Coronary artery (tissue), 2 donors: ENCODE measurements at regions not wholly inside any gene's neighbourhood (a gene's known extent, or its start where the extent isn't known, plus 50 kb on each side); places are given as distances from the start of the nearest gene placed in this dataset.

Experiments used
- DNase-seq: peaks from one replicate; pipeline ENCODE4 v3.0.0-alpha.2; 2017; ENCODE audit warnings: low spot score
- H3K27ac ChIP-seq, 2 donors: fragments of 200-600 bp; sonication (generic); one replicate each; pipeline ENCODE4 v1.5.1; 2016 to 2019
- H3K4me3 ChIP-seq: fragments of 200-600 bp; sonication (generic); 2 replicates; pipeline ENCODE4 v1.5.1; 2016; ENCODE audit warnings: mild to moderate bottlenecking, moderate library complexity
- TF ChIP-seq, protein P1 (sequence below): fragments of 200-600 bp; sonication (generic); IDR thresholded peaks from one replicate; pipeline ENCODE4 v1.5.1; 2019; ENCODE audit warnings: antibody characterized with exemption

GRCh38 chr2:211132046-211132445 is 575.6 kb downstream of the CPS1 start:
- Histone ChIP-seq H3K27ac (no peak overlapping the region), H3K4me3 (no peak overlapping the region)
- DNase-seq: no peak
- TF ChIP-seq, protein P1, sequence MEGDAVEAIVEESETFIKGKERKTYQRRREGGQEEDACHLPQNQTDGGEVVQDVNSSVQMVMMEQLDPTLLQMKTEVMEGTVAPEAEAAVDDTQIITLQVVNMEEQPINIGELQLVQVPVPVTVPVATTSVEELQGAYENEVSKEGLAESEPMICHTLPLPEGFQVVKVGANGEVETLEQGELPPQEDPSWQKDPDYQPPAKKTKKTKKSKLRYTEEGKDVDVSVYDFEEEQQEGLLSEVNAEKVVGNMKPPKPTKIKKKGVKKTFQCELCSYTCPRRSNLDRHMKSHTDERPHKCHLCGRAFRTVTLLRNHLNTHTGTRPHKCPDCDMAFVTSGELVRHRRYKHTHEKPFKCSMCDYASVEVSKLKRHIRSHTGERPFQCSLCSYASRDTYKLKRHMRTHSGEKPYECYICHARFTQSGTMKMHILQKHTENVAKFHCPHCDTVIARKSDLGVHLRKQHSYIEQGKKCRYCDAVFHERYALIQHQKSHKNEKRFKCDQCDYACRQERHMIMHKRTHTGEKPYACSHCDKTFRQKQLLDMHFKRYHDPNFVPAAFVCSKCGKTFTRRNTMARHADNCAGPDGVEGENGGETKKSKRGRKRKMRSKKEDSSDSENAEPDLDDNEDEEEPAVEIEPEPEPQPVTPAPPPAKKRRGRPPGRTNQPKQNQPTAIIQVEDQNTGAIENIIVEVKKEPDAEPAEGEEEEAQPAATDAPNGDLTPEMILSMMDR: no peak

DNA sequence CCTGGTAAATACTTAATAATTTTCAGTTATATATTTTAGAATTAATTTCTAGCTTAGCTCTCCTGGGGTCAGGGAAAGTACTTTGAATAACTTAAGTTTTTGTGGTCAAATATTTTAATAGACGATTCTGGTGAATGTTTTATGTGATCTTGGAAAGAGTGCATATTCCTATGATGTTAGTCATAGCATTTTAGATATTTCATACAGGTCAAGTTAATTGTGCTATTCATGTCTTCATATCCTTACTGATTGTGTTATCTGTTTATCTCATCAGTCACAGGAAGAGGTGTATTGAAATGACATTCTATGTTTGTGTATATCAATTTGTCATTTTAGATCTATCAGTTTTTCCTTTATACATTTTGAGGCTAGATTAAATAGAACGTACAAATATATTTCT is 576.2 kb downstream of the CPS1 start:
- no peak for DNase-seq
- no peak overlapping the region for H3K27ac ChIP-seq
- no peak overlapping the region for H3K4me3 ChIP-seq
- TF ChIP-seq, protein P1: no peak

GRCh38 chr2:211133766-211134165 is 577.4 kb downstream of the CPS1 start:
- no peak overlapping the region for H3K4me3 ChIP-seq
- no peak overlapping the region for H3K27ac ChIP-seq
- TF ChIP-seq, protein P1: no peak
- DNase-seq: no peak

DNA sequence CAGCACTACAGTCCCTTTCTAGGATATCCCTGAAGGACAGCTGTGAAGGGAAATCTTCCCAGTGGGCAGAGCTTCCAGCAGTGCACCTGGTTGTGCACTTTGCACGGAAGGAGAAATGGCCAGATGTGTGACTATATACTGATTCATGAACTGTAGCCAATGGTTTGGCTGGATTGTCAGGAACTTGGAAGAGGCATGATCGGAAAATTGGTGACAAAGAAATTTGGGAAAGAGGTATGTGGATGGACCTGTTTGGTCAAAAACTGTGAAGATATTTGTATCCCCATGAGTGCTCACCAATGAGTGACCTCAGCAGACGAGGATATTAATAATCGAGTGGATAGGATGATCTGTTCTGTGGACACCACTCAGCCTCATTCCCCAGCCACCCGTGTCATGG is 582.2 kb downstream of the CPS1 start:
- TF ChIP-seq, protein P1: no peak
- DNase-seq: no peak

DNA sequence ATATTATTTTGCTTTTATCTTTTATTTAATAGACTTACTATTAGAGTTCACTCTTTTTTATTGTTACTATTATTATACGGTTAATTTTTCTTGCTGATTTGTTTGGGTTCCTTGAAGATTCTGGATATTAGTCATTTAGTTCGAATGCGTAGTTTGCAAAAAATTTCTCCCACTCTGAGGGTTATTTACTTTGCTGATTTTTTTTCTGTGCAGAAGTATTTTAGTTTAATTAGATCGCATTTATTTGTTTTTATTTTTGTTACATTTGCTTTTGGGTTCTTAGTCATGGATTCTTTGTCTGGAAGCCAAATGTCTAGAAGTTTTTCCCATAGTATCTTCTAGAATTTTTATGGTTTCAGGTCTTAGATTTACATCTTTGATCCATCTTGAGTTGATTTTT is 585.2 kb downstream of the CPS1 start:
- Histone ChIP-seq H3K4me3 (no peak overlapping the region), H3K27ac (no peak overlapping the region)
- DNase-seq: no peak
- TF ChIP-seq, protein P1: no peak

More for the DNA sequence above, 582.2 kb downstream of the CPS1 start:
- Histone ChIP-seq H3K4me3 (no peak overlapping the region), H3K27ac (no peak overlapping the region)

DNA sequence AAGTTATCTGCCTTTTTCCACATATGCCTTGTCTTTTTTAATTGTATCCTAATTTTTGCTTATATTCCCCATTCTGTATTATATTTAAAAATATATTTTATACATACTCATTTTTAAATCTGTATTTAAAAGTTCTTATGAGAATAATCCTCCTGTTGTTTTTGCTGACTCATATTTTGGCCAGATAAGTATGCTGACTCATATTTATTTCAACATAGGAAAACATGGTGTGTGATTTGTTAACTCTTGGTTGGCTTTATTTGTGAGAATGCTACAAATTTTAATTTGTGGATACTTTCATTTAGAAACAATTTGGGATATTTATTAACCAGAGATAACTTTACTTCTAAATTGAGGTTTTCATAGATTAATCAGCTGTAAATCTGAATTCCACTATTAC is 587.7 kb downstream of the CPS1 start:
- H3K27ac ChIP-seq: no peak overlapping the region

GRCh38 chr2:211144974-211145665 is 588.7 kb downstream of the CPS1 start:
- Histone ChIP-seq H3K4me3 (no peak overlapping the region), H3K27ac (no peak overlapping the region)
- no peak for DNase-seq
- TF ChIP-seq, protein P1: no peak

More for the DNA sequence above, 587.7 kb downstream of the CPS1 start:
- TF ChIP-seq, protein P1: no peak
- no peak overlapping the region for H3K4me3 ChIP-seq
- no peak for DNase-seq
